ENCODE measurements at regions not wholly inside any gene's neighbourhood (a gene's known extent, or its start where the extent isn't known, plus 50 kb on each side); places are given as distances from the start of the nearest gene placed in this dataset.

- no peak for DNase-seq (ENCODE audit: low spot score)
- no peak for TF ChIP-seq CTCF (IDR thresholded peaks at IDR 0.05; ENCODE audit: extremely low read depth, insufficient read depth, missing control alignments)
- in situ Hi-C loops (cut with MboI; ENCODE audit: low pct_unique_long_range_greater_than_20kb, low sequenced_read_pairs, unreplicated experiment): no loop called here
These were observed 111.8 kb downstream of the ASB7 start for GRCh38 chr15:100714034-100714748.

- no peak for DNase-seq (ENCODE audit: low spot score)
- in situ Hi-C loops (cut with MboI; ENCODE audit: low pct_unique_long_range_greater_than_20kb, low sequenced_read_pairs, unreplicated experiment): no loop called here
These were observed 112.5 kb downstream of the ASB7 start for GRCh38 chr15:100714749-100715342.

GRCh38 chr15:100715571-100716455 lies 113.4 kb downstream of the ASB7 start:
- no peak for TF ChIP-seq CTCF (IDR thresholded peaks at IDR 0.05; ENCODE audit: extremely low read depth, insufficient read depth, missing control alignments)
- DNase-seq (ENCODE audit: low spot score): no peak
- in situ Hi-C loops (cut with MboI; ENCODE audit: low pct_unique_long_range_greater_than_20kb, low sequenced_read_pairs, unreplicated experiment): no loop called here

More at GRCh38 chr15:100714749-100715342, 112.5 kb downstream of the ASB7 start:
- TF ChIP-seq CTCF (IDR thresholded peaks at IDR 0.05; ENCODE audit: extremely low read depth, insufficient read depth, missing control alignments): no peak

GRCh38 chr15:100716456-100717085 lies 114.2 kb downstream of the ASB7 start:
- DNase-seq (ENCODE audit: low spot score): no peak
- TF ChIP-seq CTCF (IDR thresholded peaks at IDR 0.05; ENCODE audit: extremely low read depth, insufficient read depth, missing control alignments): no peak
- in situ Hi-C loops (cut with MboI; ENCODE audit: low pct_unique_long_range_greater_than_20kb, low sequenced_read_pairs, unreplicated experiment): no loop called here

- in situ Hi-C loops (cut with MboI; ENCODE audit: low pct_unique_long_range_greater_than_20kb, low sequenced_read_pairs, unreplicated experiment): no loop called here
- no peak for DNase-seq (ENCODE audit: low spot score)
- TF ChIP-seq CTCF (IDR thresholded peaks at IDR 0.05; ENCODE audit: extremely low read depth, insufficient read depth, missing control alignments): no peak
These were observed 115.2 kb downstream of the ASB7 start for GRCh38 chr15:100717596-100717995.
